GM23338 (cell line): ENCODE measurements at regions not wholly inside any gene's neighbourhood (a gene's known extent, or its start where the extent isn't known, plus 50 kb on each side); places are given as distances from the start of the nearest gene placed in this dataset.

Source experiments
- ATAC-seq: fragments of 200-7000 bp; cut with Tn5 transposase; 3 replicates; pipeline ENCODE4 v1.9.1; 2020
- DNase-seq: peaks from one replicate; pipeline ENCODE4 v3.0.0-alpha.2; 2015; ENCODE audit warnings: low spot score
- H2AFZ ChIP-seq: fragments of 200-600 bp; sonication (generic); 2 replicates; pipeline ENCODE4 v1.8.0; 2016; ENCODE audit warnings: antibody characterized with exemption, mild to moderate bottlenecking, moderate library complexity
- H3F3A ChIP-seq: fragments of 200-600 bp; sonication (generic); replicated peaks from 2 replicates; pipeline ENCODE4 v1.8.0; 2017; ENCODE audit warnings: antibody characterized with exemption, mixed run types, low read depth
- H3K27ac ChIP-seq: fragments of 200-600 bp; sonication (generic); 2 replicates; pipeline ENCODE4 v1.6.1; 2016; ENCODE audit warnings: low read depth
- H3K27me3 ChIP-seq: fragments of 200-600 bp; sonication (generic); 2 replicates; pipeline ENCODE4 v1.8.0; 2016; ENCODE audit warnings: mild to moderate bottlenecking, mixed run types, moderate library complexity; ENCODE audit not compliant: insufficient read depth
- H3K36me3 ChIP-seq: fragments of 200-600 bp; sonication (generic); 2 replicates; pipeline ENCODE4 v1.8.0; 2016; ENCODE audit warnings: mild to moderate bottlenecking; ENCODE audit not compliant: insufficient read depth
- H3K4me1 ChIP-seq: fragments of 200-600 bp; sonication (generic); 2 replicates; pipeline ENCODE4 v1.8.0; 2016; ENCODE audit warnings: mild to moderate bottlenecking, moderate library complexity; ENCODE audit not compliant: insufficient read depth
- H3K4me2 ChIP-seq: fragments of 200-600 bp; sonication (generic); 2 replicates; pipeline ENCODE4 v1.7.1; 2017; ENCODE audit warnings: mixed run types
- H3K4me3 ChIP-seq: fragments of 200-600 bp; sonication (generic); 2 replicates; pipeline ENCODE4 v1.6.1; 2016; ENCODE audit warnings: mixed run types
- H3K79me2 ChIP-seq: fragments of 200-600 bp; sonication (generic); replicated peaks from 2 replicates; pipeline ENCODE4 v1.8.0; 2017; ENCODE audit warnings: mild to moderate bottlenecking; ENCODE audit not compliant: insufficient read depth
- H3K9me2 ChIP-seq: fragments of 200-600 bp; sonication (generic); 2 replicates; pipeline ENCODE4 v1.8.0; 2017; ENCODE audit not compliant: insufficient read depth
- H4K20me1 ChIP-seq: fragments of 200-600 bp; sonication (generic); replicated peaks from 2 replicates; pipeline ENCODE4 v1.8.0; 2017; ENCODE audit warnings: mild to moderate bottlenecking; ENCODE audit not compliant: insufficient read depth
- H3K27ac Mint-ChIP-seq: 2 replicates; pipeline ENCODE4 v1.8.0; 2020; ENCODE audit warnings: inconsistent platforms, mild to moderate bottlenecking, moderate library complexity, mixed read lengths
- H3K27me3 Mint-ChIP-seq: 3 replicates; pipeline ENCODE4 v1.8.0; 2022; ENCODE audit warnings: low read depth, mild to moderate bottlenecking, moderate library complexity, mixed read lengths, inconsistent platforms; ENCODE audit not compliant: insufficient read depth, poor library complexity
- H3K36me3 Mint-ChIP-seq: 3 replicates; pipeline ENCODE4 v1.8.0; 2021; ENCODE audit warnings: low read depth, mild to moderate bottlenecking, inconsistent platforms, moderate library complexity, mixed read lengths
- H3K4me1 Mint-ChIP-seq: 3 replicates; pipeline ENCODE4 v1.8.0; 2020; ENCODE audit warnings: mild to moderate bottlenecking, inconsistent platforms, mixed read lengths
- H3K4me3 Mint-ChIP-seq: 3 replicates; pipeline ENCODE4 v1.8.0; 2021; ENCODE audit warnings: moderate library complexity, mild to moderate bottlenecking, inconsistent platforms, mixed read lengths
- H3K9me3 Mint-ChIP-seq: 3 replicates; pipeline ENCODE4 v1.8.0; 2020; ENCODE audit warnings: moderate library complexity, mild to moderate bottlenecking, inconsistent platforms, mixed read lengths
- ETS1 ChIP-seq: IDR thresholded peaks from 2 replicates; pipeline ENCODE4 v1.6.1; 2016; ENCODE audit warnings: antibody characterized with exemption
- EZH2phosphoT487 ChIP-seq: fragments of 200-600 bp; sonication (generic); IDR thresholded peaks from one replicate; pipeline ENCODE4 v1.8.1; 2018; ENCODE audit warnings: antibody characterized with exemption; ENCODE audit not compliant: unreplicated experiment
- JUNB ChIP-seq: IDR thresholded peaks from one replicate; pipeline ENCODE4 v1.6.1; 2016; ENCODE audit warnings: antibody characterized with exemption; ENCODE audit not compliant: unreplicated experiment
- NANOG ChIP-seq: IDR thresholded peaks from 2 replicates; pipeline ENCODE4 v1.6.1; 2016; ENCODE audit warnings: antibody characterized with exemption, borderline replicate concordance
- REST ChIP-seq: IDR thresholded peaks from one replicate; pipeline ENCODE4 v1.6.1; 2018; ENCODE audit warnings: antibody characterized with exemption; ENCODE audit not compliant: unreplicated experiment
- STAT1 ChIP-seq: IDR thresholded peaks from one replicate; pipeline ENCODE4 v1.6.1; 2016; ENCODE audit warnings: antibody characterized with exemption; ENCODE audit not compliant: unreplicated experiment
- ZNF114 ChIP-seq: fragments of 250-450 bp; sonication (Bioruptor Pico); IDR thresholded peaks from 2 replicates; pipeline ENCODE4 v1.5.0; 2020; ENCODE audit warnings: mild to moderate bottlenecking, moderate library complexity
- ZNF331 ChIP-seq: fragments of 250-450 bp; sonication (Bioruptor Pico); IDR thresholded peaks from 2 replicates; pipeline ENCODE4 v1.5.0; 2020; ENCODE audit warnings: low read depth, mild to moderate bottlenecking, moderate library complexity

- Mint-ChIP-seq H3K9me3 (peaks cover 14% of the 10 kb centered on the region), H3K27ac (no peak overlapping the region), H3K4me3 (no peak overlapping the region), H3K36me3 (peaks cover 7% of the 10 kb centered on the region; the same call in 2 of the 3 replicates), H3K27me3 (no peaks in the 10 kb centered on the region), H3K4me1 (no peaks in the 10 kb centered on the region)
- TF ChIP-seq STAT1 (no peak), EZH2phosphoT487 (no peak), NANOG (no peak)
- Histone ChIP-seq H2AFZ (no peak overlapping the region), H3K27me3 (no peaks in the 10 kb centered on the region), H4K20me1 (no peaks in the 10 kb centered on the region), H3K4me1 (no peaks in the 10 kb centered on the region), H3F3A (no peaks in the 10 kb centered on the region), H3K4me2 (no peak overlapping the region), H3K36me3 (no peaks in the 10 kb centered on the region), H3K27ac (no peak overlapping the region), H3K4me3 (no peak overlapping the region), H3K79me2 (no peaks in the 10 kb centered on the region), H3K9me2 (peaks cover 6% of the 10 kb centered on the region; the same call in 1 of the 2 replicates)
- ATAC-seq (no peak), DNase-seq (no peak)
Observed at GRCh38 chr6:147999001-147999540, 343.6 kb upstream of the SASH1 start.

- Histone ChIP-seq H3F3A (no peaks in the 10 kb centered on the region), H3K9me2 (0 out of 2 replicates have a peak, but pooled peaks cover 3% of the 10 kb centered on the region), H4K20me1 (no peaks in the 10 kb centered on the region), H3K79me2 (no peaks in the 10 kb centered on the region), H3K4me3 (no peak overlapping the region), H3K27me3 (no peaks in the 10 kb centered on the region), H3K36me3 (no peaks in the 10 kb centered on the region), H3K4me2 (no peak overlapping the region), H3K4me1 (no peaks in the 10 kb centered on the region), H2AFZ (no peak overlapping the region), H3K27ac (no peak overlapping the region)
- TF ChIP-seq ZNF114 (CRISPR knock-in tag) (no peak), ETS1 (no peak), JUNB (no peak), ZNF331 (CRISPR knock-in tag) (no peak), EZH2phosphoT487 (no peak), REST (no peak), NANOG (no peak)
- Mint-ChIP-seq H3K9me3 (peaks cover 25% of the 10 kb centered on the region), H3K27ac (no peak overlapping the region), H3K4me1 (no peaks in the 10 kb centered on the region), H3K4me3 (no peak overlapping the region), H3K36me3 (peaks cover 12% of the 10 kb centered on the region; the same call in 2 of the 3 replicates), H3K27me3 (peaks cover 2% of the 10 kb centered on the region)
- ATAC-seq (no peak), DNase-seq (no peak)
Observed at GRCh38 chr6:148001844-148002642, 340.6 kb upstream of the SASH1 start.
